HEK293T (cell line): ENCODE measurements at regions not wholly inside any gene's neighbourhood (a gene's known extent, or its start where the extent isn't known, plus 50 kb on each side); places are given as distances from the start of the nearest gene placed in this dataset.

Experiments used
- ARNT ChIP-seq: fragments of 450-650 bp; IDR thresholded peaks from 2 replicates; pipeline ENCODE4 v1.6.1; 2017; ENCODE audit warnings: mild to moderate bottlenecking
- BHLHE40 ChIP-seq: fragments of 450-650 bp; IDR thresholded peaks from 2 replicates; pipeline ENCODE4 v1.6.1; 2016; ENCODE audit warnings: mild to moderate bottlenecking, moderate library complexity, borderline replicate concordance
- FOXK2 ChIP-seq: fragments of 450-650 bp; IDR thresholded peaks from 2 replicates; pipeline ENCODE4 v1.6.1; 2016; ENCODE audit warnings: mild to moderate bottlenecking
- L3MBTL2 ChIP-seq: fragments of 450-650 bp; conservative IDR thresholded peaks from 2 replicates; pipeline ENCODE4 v1.6.1; 2016; ENCODE audit warnings: mild to moderate bottlenecking
- LEF1 ChIP-seq: fragments of 450-650 bp; IDR thresholded peaks from 2 replicates; pipeline ENCODE4 v1.6.1; 2017; ENCODE audit warnings: mild to moderate bottlenecking, borderline replicate concordance
- SP1 ChIP-seq: fragments of 450-650 bp; IDR thresholded peaks from 2 replicates; pipeline ENCODE4 v1.6.1; 2017

DNA sequence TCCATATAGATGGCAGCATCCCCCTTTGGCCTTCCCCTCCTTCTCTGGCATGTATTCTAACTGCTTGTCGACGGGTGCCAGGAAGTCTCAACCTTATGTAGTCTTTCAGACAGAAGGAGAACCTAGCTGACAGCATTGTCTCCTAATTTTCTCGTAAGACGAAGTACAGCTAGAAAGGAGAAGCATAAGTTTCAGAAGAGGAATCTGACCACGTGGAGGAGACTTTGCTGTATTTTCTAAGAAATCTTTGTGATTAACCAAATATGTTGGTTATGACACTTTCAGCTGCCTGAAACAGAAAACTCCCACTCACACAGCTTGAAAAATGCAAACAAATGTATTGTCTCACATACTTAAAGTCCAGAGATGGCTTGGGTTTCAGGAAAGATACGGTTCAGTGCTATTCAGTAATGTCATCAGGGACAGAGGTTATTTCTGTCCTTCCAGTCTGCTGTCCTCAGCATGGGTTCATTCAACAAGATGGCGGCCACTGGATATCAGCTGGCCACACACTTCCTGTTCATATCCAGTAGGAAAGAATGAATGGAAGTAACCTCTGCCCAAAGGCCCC, 109.5 kb upstream of the ZNF648 start:
- TF ChIP-seq LEF1 (no peak), BHLHE40 (no peak), ARNT (no peak), L3MBTL2 (no peak), FOXK2 (no peak), SP1 (no peak)
